ENCODE measurements at regions not wholly inside any gene's neighbourhood (a gene's known extent, or its start where the extent isn't known, plus 50 kb on each side); places are given as distances from the start of the nearest gene placed in this dataset.

- no peak overlapping the region for H3K4me3 ChIP-seq (ENCODE audit: control insufficient read depth in 2 of 3, extremely low read depth in 1 of 3, insufficient read depth in 2 of 3, low read depth in 1 of 3, low read length in 3 of 3)
- TF ChIP-seq EZH2 (IDR thresholded peaks at IDR 0.05; ENCODE audit: low read length) (no peak), CTCF (optimal IDR thresholded peaks at IDR 0.05 in 1 of 3, IDR thresholded peaks at IDR 0.05 in 1 of 3, conservative IDR thresholded peaks at IDR 0.05 in 1 of 3; ENCODE audit: extremely low read depth in 1 of 3, insufficient read depth in 2 of 3, low read length in 3 of 3) (no peak)
- FAIRE-seq = no peak
These were observed 728.4 kb upstream of the GOLIM4 start for GRCh38 chr3:168824107-168824506.

GRCh38 chr3:168823466-168823865, 727.7 kb upstream of the GOLIM4 start:
- no peaks in the 10 kb centered on the region for H3K79me2 ChIP-seq (ENCODE audit: control insufficient read depth, insufficient read depth, low read length)
- TF ChIP-seq CTCF (optimal IDR thresholded peaks at IDR 0.05 in 1 of 3, IDR thresholded peaks at IDR 0.05 in 1 of 3, conservative IDR thresholded peaks at IDR 0.05 in 1 of 3; ENCODE audit: extremely low read depth in 1 of 3, insufficient read depth in 2 of 3, low read length in 3 of 3) = no peak
- TF ChIP-seq EZH2 (IDR thresholded peaks at IDR 0.05; ENCODE audit: low read length) = no peak
- no peak overlapping the region for H3K27ac ChIP-seq (ENCODE audit: control insufficient read depth, insufficient read depth, low read length)
- dilution Hi-C loops (cut with MboI; ENCODE audit: extremely low pct_ligation_motif_present, low sequenced_read_pairs) = no loop called here
- H4K20me1 ChIP-seq (ENCODE audit: control insufficient read depth, extremely low read depth, insufficient read depth, low read length) = no peaks in the 10 kb centered on the region
- no peak overlapping the region for H3K9ac ChIP-seq (ENCODE audit: control insufficient read depth, extremely low read depth, insufficient read depth, low read length)
- H3K4me2 ChIP-seq (ENCODE audit: control insufficient read depth, extremely low read depth, insufficient read depth, low read depth, low read length) = no peak overlapping the region
- H3K9me3 ChIP-seq (ENCODE audit: control insufficient read depth, low read depth, low read length) = no peaks in the 10 kb centered on the region
- no peak overlapping the region for H3K4me3 ChIP-seq (ENCODE audit: control insufficient read depth in 2 of 3, extremely low read depth in 1 of 3, insufficient read depth in 2 of 3, low read depth in 1 of 3, low read length in 3 of 3)
- no peaks in the 10 kb centered on the region for H3K4me1 ChIP-seq (ENCODE audit: control insufficient read depth, extremely low read depth, insufficient read depth, low read length)
- H3K36me3 ChIP-seq (ENCODE audit: control insufficient read depth in 2 of 2, extremely low read depth in 1 of 2, insufficient read depth in 2 of 2, low read length in 2 of 2) = no peaks in the 10 kb centered on the region
- H2AFZ ChIP-seq (ENCODE audit: control insufficient read depth, low read length) = no peak overlapping the region
- H3K9me1 ChIP-seq (ENCODE audit: control insufficient read depth, extremely low read depth, insufficient read depth, low read length) = no peaks in the 10 kb centered on the region
- FAIRE-seq (no peak), DNase-seq (ENCODE audit: low read depth, low spot score) (no peak)
- no peaks in the 10 kb centered on the region for H3K27me3 ChIP-seq (ENCODE audit: control insufficient read depth, extremely low read depth, insufficient read depth, low read length)

More at GRCh38 chr3:168824107-168824506, 728.4 kb upstream of the GOLIM4 start:
- Histone ChIP-seq H3K4me1 (ENCODE audit: control insufficient read depth, extremely low read depth, insufficient read depth, low read length) (no peaks in the 10 kb centered on the region), H4K20me1 (ENCODE audit: control insufficient read depth, extremely low read depth, insufficient read depth, low read length) (no peaks in the 10 kb centered on the region), H3K27ac (ENCODE audit: control insufficient read depth, insufficient read depth, low read length) (no peak overlapping the region), H3K79me2 (ENCODE audit: control insufficient read depth, insufficient read depth, low read length) (no peaks in the 10 kb centered on the region), H3K36me3 (ENCODE audit: control insufficient read depth in 2 of 2, extremely low read depth in 1 of 2, insufficient read depth in 2 of 2, low read length in 2 of 2) (no peaks in the 10 kb centered on the region), H3K9me3 (ENCODE audit: control insufficient read depth, low read depth, low read length) (no peaks in the 10 kb centered on the region), H3K27me3 (ENCODE audit: control insufficient read depth, extremely low read depth, insufficient read depth, low read length) (no peaks in the 10 kb centered on the region), H3K9ac (ENCODE audit: control insufficient read depth, extremely low read depth, insufficient read depth, low read length) (no peak overlapping the region), H3K9me1 (ENCODE audit: control insufficient read depth, extremely low read depth, insufficient read depth, low read length) (no peaks in the 10 kb centered on the region), H2AFZ (ENCODE audit: control insufficient read depth, low read length) (no peak overlapping the region), H3K4me2 (ENCODE audit: control insufficient read depth, extremely low read depth, insufficient read depth, low read depth, low read length) (no peak overlapping the region)
- no peak for DNase-seq (ENCODE audit: low read depth, low spot score)
- dilution Hi-C loops (cut with MboI; ENCODE audit: extremely low pct_ligation_motif_present, low sequenced_read_pairs) = no loop called here

Measured in keratinocyte (primary cell).